ENCODE measurements at regions not wholly inside any gene's neighbourhood (a gene's known extent, or its start where the extent isn't known, plus 50 kb on each side); places are given as distances from the start of the nearest gene placed in this dataset.
"Not testable (repeated sequence)": the region's sequence is repeated elsewhere in the genome, so short reads cannot be mapped to it uniquely, and the experiment has no call there.

GRCh38 chr5:54883374-54884194, 101.8 kb downstream of the ESM1 start:
- no peak for DNase-seq

- no peak for DNase-seq
Observed at GRCh38 chr5:54882841-54883240, 102.6 kb downstream of the ESM1 start.

DNA sequence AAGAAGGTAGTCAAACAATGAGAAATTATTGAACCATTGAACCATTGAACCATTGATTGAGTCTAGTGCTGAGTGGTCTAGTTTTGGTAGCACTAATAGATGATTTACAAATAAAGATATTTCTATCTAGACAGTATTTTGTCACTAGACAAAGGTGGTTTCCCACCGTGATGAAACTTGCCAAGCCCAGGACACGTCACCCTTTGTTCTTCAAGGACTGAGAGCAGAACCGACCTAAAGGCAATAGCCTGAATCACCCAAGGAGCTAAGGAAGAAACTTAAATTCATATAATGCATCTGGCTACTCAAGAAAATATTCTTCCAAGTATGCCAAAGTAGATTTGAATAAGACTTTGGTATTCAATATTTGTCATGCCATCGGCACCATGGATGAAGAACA, 103.3 kb downstream of the ESM1 start:
- DNase-seq: no peak

DNA sequence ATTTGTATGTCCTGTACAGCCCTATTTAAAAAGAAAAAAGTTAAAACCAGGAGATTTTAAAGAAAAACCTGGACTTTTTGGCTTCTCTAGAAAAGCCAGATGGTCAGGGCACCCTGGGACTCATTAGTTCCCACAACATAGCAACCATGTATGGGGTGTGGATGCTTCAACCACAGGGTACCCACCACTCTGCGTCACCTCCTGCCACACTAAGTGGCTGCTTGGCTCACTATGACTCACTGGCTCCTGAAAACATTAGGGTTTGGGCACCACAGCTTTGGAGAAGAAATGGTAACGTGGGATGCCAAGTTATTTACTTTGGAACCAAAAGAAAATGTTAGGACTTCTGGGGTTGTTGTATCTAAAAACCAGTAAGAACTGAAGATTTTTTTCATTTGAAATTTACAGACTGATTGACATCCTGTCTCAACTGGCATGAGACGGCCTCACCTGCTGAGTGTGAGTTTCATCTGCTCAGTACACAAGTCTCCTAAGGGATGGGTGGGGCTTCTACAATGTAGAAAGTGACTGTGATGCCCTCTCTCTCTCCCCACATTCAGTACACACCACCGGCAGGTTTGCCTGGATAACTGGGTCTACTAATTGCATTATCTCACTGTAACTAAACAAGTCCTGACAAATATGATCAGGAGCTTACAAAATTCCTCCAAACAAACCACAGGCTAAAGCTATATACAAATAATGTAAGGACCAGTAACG, 103.9 kb downstream of the ESM1 start:
- DNase-seq: no peak

GRCh38 chr5:54876976-54877375, 108.4 kb downstream of the ESM1 start:
- no peak for DNase-seq

- DNase-seq: no peak
Observed at GRCh38 chr5:54876556-54876955, 108.8 kb downstream of the ESM1 start.

GRCh38 chr5:54874337-54875021, 110.9 kb downstream of the ESM1 start:
- DNase-seq: no peak

DNA sequence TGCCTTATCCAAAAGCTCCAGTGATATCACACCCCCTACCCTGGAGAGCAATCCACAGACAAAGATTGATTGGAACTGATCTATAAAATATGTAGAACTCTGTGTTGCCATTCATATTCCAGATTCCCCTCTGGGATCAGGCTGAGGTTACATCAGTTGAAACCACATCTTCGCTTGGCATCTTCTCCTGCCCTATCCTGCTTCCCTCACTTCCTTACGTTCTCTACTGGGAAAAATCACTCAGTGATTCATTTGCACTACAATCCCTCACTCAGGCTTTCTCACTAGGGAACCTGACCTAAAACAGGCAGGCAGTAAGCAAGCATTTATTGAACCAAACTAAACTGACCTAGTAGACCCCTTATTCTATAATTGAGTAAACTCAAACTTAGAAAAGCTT, 111.7 kb downstream of the ESM1 start:
- no peak for DNase-seq

- DNase-seq: no peak
Observed at GRCh38 chr5:54872810-54873209, 112.6 kb downstream of the ESM1 start.

DNA sequence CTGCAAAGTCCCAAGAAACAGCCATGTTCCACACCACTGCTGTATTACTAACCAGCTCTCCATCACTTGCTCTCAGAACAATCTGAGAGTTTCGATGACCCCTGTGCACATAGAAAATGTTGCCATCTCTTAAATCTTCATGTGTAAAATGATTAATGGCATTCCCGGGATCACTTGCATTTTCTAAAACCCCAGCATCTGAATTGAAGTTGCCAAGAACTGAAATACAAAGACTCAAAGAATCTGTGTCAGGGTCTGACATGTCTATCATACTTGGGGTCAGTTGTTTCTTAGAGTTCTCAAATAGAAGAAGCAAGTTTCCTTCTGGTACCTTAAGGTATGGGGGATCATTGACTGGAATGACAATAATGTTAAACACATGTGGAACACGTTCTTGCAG, 115.1 kb downstream of the ESM1 start:
- no peak for DNase-seq

DNA sequence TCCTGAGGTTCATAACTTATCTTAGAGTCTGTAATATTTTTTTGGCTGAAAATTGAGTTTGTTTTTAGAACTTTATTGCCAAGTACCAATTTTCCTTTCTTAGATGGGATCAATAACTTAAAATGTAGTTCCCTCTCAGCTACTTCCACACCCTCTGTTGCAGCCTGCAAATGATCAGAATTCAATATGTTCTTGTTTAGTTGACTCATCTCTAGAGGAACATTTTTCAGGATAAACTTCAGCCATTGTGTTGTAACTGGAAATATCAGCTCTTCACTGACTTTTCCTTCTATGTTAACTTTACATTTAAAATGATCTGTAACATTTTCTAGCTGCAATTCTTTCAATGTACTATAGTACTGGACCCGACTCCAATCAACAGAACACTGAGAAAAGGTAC, 115.7 kb downstream of the ESM1 start:
- DNase-seq: no peak

DNA sequence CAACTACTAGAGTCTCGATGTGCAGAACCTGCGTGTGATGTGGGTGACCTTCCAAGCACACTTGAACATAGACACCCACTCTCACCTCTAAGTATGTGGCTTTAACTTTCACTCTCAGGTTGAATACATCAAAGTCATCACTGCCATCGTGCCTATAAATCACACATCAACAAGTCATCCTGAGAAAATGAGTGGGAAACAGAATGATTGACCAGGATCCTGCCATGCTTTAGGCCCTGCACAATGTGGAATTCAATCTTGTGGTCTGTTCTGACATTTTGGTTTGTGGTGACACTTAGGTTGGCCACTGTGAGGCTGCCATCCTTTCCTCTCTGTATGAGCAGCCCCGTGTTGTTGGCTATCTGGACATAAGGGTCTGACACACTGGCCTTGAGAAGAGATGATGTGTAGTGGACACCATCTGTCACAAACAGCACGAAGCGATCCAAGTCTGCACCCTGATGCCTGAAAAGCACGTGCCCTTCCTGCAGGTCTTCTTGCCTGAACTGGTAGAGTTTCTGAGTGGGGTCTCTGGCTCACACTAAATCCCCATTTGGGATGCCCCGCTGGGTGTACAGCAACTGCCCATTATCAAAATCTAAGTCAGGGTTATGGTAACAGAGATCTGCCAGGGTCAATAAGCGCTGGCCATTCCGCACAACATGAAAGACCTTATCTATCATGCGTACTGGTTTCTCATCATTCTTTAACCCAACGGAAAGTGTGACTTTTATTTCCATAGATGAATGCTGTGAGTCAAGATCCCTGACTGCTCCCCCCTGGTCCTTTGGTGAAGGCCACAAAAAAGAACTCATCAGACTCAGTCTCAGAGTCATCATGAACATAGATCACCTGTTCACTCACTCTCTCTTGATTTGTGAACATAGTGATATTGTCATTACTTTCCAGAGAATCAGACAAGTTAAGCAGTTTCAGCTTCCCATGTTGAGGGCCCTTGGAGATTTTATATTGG, 116.6 kb downstream of the ESM1 start:
- DNase-seq: no peak

DNA sequence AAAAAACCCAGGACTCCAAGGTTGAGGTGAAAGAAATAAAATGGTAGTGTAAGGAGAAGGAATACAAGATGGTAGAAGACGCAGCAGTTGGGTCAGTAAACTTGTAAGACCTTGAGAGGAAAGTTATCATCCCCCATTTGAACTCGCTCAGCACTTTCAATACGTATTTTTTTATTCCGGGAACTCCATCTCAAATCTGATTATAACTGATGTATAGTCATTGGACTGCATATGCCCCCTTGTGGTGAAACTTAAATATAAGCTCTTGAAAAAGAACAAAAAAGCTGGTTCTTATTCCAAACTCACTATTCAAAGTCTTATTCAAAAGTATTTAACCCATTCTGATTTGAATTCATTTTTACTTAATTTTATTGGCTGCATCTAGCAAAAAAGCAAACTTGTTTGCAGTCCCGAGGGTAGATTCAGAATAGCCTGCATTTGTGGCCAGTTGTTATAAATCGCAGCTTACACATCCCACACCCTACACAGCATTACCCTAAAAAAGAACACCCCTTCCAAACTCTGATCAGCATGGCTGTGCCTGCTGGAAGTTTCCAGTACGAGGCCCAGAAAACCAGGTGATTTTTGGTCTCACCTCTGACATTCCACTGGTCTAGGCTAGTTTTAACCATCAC, 118.0 kb downstream of the ESM1 start:
- DNase-seq: no peak

DNA sequence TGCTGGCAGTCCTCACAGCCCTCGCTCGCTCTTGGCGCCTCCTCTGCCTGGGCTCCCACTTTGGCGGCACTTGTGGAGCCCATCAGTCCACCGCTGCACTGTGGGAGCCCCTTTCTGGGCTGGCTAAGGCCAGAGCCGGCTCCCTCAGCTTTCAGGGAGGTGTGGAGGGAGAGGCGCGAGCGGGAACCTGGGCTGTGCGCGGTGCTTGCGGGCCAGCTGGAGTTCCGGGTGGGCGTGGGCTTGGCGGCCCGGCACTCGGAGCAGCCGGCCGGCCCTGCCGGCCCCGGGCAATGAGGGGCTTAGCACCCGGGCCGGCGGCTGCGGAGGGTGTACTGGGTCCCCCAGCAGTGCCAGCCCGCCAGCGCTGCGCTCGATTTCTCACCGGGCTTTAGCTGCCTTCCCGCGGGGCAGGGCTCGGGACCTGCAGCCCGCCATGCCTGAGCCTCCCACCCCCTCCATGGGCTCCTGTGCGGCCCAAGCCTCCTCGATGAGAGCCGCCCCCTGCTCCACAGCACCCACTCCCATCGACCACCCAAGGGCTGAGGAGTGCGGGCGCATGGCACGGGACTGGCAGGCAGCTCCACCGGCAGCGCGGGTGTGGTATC, 120.4 kb downstream of the ESM1 start:
- not testable (repeated sequence) for DNase-seq

DNA sequence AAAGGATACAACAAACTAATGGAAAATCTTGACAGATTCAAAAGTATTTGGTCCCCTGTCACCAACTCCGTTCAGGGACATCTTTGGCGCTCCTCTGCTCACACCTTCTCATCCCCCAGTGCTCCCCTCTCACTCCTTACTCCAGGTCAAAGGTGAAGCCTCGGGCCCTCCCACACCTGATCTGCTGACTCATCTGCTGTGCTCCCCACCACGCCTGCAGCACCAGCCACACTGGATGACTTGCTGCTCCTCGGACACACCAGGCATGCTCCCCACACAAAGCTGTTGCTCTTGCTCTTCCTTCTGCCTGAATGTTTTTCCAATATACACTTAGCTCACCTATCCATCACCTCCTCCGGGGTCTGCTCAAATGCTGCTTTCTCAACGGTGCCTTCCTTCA, 123.4 kb downstream of the ESM1 start:
- DNase-seq: no peak

DNA sequence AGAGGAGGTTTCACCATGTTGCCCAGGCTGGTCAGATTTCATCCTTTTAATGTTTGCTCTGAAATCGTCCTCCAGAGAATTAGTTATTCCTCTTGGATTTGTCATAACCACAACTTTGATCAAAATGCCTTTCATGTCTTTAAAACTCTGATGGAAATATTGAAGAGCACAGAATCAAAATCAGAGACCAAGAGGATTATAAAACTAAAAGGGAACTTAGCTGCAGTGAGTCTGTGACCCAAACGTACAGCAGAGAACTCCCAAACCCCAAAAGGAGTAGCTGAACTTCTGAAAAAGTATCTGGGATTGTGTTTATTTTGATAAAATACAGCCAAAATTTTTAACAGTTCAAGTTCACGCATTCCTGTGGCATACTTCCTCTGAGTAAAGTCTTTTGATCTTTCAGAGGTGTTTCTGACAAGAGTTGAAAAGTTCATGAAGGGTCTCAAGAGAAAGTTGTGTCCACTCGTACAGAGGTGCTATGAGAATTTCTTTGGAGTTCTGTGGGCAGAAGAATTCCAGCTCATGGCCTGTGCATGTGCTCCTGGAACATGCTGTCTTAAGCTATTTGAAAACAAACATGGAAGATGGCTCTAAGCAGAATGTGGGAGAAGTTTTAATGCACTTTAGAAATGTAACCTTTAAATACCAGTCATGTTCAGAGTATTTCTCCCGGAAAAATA, 124.0 kb downstream of the ESM1 start:
- no peak for DNase-seq

- no peak for DNase-seq
Observed at GRCh38 chr5:54860321-54860720, 125.1 kb downstream of the ESM1 start.

GRCh38 chr5:54859316-54859715, 126.1 kb downstream of the ESM1 start:
- no peak for DNase-seq

DNA sequence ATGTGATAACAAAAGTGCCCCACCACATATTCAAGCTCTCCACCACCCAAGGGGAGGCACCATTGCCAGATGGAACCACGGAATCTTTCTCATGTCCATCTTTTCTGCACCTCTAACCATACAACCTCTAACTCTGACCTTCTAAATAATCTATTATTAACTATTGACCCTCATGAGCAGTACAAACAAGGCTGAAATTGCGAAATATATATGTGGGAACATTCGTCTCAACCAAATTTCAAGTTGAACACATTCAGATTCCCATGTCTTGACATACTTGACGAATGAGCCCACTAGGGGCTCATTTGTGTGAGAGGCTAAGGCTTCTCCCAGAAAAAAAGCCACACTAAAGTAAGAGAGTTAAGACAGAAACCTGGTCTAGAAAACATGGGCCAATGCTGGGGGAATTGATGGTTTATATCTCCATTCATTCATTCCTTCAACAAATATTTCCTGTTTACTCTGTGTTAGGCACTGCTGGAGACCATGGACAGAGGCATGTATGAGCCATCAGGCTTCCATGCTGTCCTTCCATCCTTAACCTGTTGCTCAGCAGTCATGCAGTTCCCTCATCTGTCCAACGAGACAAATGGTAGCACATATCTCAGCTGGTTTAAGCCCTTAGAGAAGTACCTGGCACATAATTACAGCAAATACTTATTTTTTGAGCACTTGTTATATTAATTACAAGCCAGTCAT, 130.4 kb downstream of the ESM1 start:
- no peak for DNase-seq

DNA sequence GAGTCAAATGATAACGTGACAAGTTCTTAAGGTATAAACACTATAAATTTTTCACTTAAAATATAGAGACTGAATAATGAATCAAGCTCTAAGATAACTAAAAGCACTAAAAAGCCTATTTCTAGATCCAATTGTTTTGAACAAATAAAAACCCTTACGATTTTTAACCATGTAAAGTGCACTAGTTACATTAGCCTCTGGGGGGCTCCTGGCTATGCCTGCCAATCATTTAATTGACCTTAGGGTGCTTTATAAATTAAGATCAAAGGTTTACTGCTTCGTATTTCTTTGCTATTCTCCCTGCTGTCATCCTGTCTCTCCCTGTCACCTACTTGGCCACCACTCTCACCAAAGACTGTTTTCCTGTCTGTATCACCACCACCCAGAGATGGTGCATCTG, 133.4 kb downstream of the ESM1 start:
- DNase-seq: no peak

GRCh38 chr5:54851449-54851848, 133.9 kb downstream of the ESM1 start:
- DNase-seq: no peak
